GM18511 (cell line): ENCODE measurements at regions not wholly inside any gene's neighbourhood (a gene's known extent, or its start where the extent isn't known, plus 50 kb on each side); places are given as distances from the start of the nearest gene placed in this dataset.

ENCODE experiments used
- ATAC-seq: cut with Tn5 transposase; IDR thresholded peaks from one replicate; pipeline ENCODE4 v1.9.1; 2021; ENCODE audit warnings: mild to moderate bottlenecking, moderate library complexity; ENCODE audit not compliant: unreplicated experiment

- ATAC-seq = no peak
Measured at GRCh38 chr5:2220741-2221140, 338.0 kb upstream of the IRX4 start.

- no peak for ATAC-seq
Measured at GRCh38 chr5:2219149-2219776, 336.5 kb upstream of the IRX4 start.

GRCh38 chr5:2217219-2217618, 334.5 kb upstream of the IRX4 start:
- ATAC-seq = no peak

- no peak for ATAC-seq
Measured at GRCh38 chr5:2214910-2215590, 332.3 kb upstream of the IRX4 start.

- ATAC-seq = no peak
Measured at GRCh38 chr5:2213121-2213730, 330.5 kb upstream of the IRX4 start.

- ATAC-seq = no peak
Measured at GRCh38 chr5:2212481-2212880, 329.8 kb upstream of the IRX4 start.

- no peak for ATAC-seq
Measured at GRCh38 chr5:2208239-2208544, 325.5 kb upstream of the IRX4 start.

- no peak for ATAC-seq
Measured at GRCh38 chr5:2207416-2208238, 324.9 kb upstream of the IRX4 start.

- ATAC-seq = no peak
Measured at GRCh38 chr5:2207109-2207399, 324.3 kb upstream of the IRX4 start.

- ATAC-seq = no peak
Measured at GRCh38 chr5:2206293-2207108, 323.8 kb upstream of the IRX4 start.

GRCh38 chr5:2205596-2206226, 323.0 kb upstream of the IRX4 start:
- ATAC-seq = no peak

GRCh38 chr5:2205185-2205585, 322.5 kb upstream of the IRX4 start:
- ATAC-seq = no peak

GRCh38 chr5:2204366-2205184, 321.9 kb upstream of the IRX4 start:
- no peak for ATAC-seq

- ATAC-seq = no peak
Measured at GRCh38 chr5:2203774-2204173, 321.0 kb upstream of the IRX4 start.

- no peak for ATAC-seq
Measured at GRCh38 chr5:2201832-2202231, 319.1 kb upstream of the IRX4 start.

GRCh38 chr5:2201421-2201820, 318.7 kb upstream of the IRX4 start:
- ATAC-seq = no peak

GRCh38 chr5:2201011-2201410, 318.3 kb upstream of the IRX4 start:
- ATAC-seq = no peak

- ATAC-seq = no peak
Measured at GRCh38 chr5:2200261-2200950, 317.7 kb upstream of the IRX4 start.

- no peak for ATAC-seq
Measured at GRCh38 chr5:2199697-2200096, 317.0 kb upstream of the IRX4 start.
